NOMO-1 treated with DMSO at 0.1 percent for 48 hours (cell line): ENCODE measurements at regions not wholly inside any gene's neighbourhood (a gene's known extent, or its start where the extent isn't known, plus 50 kb on each side); places are given as distances from the start of the nearest gene placed in this dataset.

Experiments
- DNase-seq: peaks from one replicate; lab custom pipeline; 2025; ENCODE audit not compliant: unreplicated experiment; lab: John Stamatoyannopoulos, UW

DNA sequence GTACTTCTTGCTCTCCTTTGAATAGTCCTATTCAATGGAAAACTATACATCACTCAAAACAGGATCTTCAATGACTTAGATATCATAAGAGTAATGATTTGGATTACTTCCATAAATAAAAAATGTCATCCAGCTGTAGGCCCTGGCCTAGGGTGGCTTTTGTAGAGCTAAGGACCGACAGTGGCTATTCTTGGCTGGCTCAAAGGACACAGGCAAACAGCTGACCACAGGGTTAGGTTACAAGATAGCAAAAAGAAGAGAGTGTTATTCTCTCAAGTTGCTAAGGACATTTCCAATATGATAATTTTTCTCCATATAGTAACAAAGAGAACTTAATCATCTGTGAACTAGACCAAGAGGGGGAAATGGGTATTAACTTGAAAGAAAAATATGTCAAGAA is 495.1 kb downstream of the PLPP3 start:
- DNase-seq = no peak

DNA sequence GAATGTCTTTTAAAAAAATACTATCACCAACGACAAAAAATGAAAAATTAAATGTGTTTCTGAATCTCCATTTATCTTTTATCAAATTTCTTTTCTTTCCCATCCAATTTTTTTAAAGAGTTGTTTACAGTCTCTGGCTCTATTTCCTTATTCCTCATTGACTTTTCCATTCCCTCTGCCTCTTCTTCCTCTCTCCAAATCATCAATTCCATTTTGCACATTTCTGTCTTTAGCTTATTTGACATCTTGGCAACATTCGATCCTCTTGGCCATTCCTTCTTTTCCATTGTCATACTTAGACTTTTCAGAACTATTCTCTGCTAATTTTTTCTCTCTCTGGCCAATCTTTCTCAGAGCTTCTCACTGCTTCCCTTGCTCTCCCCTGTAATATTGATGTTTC is 497.6 kb downstream of the PLPP3 start:
- DNase-seq = no peak

DNA sequence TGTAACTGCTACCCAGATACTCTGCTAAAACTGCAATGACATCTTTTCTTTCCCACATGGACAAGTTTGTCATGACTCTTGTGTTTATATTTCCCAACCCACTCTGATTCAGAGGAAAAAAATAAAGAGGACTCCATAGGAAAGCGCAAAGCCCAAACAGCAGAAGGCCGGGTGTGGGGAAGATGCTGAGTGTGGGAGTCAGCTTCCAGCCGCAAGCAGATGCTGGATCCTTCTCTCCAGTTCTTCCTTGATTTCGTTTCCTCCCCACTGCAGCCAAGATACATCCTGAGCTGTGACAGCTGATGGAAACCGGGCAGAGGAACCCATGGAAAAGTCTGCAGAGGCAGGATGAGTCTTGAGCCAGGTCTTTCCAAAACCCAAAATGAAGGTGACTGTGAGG is 498.2 kb downstream of the PLPP3 start:
- DNase-seq = no peak

DNA sequence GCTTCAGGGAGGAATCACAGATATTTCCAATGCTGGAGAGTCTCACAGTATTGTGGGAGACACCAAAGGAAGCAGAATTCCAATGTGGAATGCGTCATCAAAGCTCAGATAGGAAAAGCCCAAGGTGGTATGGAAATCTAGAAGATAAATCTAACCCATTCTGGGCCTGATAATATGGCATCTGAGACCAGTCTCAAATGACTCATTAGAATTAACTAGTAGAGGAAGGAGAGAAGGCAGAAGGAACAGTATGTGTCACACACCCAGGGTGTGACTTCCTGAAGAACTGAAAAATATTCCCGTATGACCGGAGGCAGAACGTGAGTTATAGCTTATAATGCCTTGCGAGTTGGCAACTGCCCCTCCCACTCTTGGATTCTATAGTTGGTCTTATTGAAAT is 499.2 kb downstream of the PLPP3 start:
- DNase-seq = no peak

DNA sequence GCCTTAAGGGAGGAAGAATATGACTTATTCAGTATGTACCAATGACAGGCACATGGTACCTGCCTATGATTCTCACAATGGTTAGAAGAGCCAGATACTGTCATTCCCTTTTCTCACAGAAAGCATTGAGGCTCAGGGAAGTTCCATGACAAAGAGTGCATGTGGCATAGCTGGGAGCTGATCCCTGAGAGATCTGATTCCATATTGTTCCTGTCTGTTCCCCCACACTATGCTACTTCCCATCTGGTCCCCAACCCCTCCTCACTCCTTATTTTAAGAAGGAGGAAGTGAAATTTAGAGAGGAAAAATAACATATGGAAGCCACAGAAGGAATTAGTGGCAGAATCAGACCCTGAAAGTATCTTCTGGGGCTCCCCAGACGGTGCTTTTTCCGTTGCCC is 500.0 kb downstream of the PLPP3 start:
- no peak for DNase-seq

DNA sequence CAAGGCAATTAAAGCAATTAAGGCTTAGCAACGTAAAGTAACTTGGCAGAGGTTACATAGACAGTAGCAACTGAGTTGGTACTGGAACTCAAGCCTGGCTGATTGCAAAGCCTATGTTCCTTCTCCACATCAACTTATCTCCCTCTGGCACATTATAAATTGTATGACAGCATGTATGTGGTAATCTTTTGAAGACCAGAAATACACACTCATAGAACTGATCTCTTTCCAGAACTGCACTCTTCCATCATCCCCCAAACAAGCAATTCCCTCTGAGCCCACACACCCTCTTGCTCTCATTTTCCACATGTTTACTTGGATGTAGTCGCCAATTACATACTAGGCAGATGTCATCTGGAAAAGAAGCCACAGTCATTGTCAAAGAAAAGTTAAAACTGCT is 502.2 kb downstream of the PLPP3 start:
- no peak for DNase-seq

- DNase-seq = no peak
These were observed 505.2 kb downstream of the PLPP3 start for GRCh38 chr1:56074007-56074651.

DNA sequence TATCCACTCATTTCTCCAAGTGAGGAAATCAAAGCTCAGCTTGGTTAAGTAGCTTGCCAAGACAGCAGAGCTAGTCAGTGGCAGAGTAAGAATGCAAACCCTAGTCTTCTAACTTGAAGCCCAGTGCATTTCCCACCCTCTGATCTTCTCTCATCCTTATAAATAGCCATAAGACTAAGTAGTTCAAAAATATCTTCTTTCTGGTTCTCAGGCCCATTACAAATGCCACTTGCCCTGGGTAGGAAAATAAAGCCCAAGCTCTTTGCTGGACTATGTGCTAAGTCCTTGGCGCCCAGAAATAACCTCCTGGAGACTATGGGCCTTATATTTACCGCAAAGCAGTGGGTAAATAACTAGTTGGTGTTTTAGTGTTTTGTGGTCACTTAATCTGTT is 505.8 kb downstream of the PLPP3 start:
- DNase-seq = no peak

DNA sequence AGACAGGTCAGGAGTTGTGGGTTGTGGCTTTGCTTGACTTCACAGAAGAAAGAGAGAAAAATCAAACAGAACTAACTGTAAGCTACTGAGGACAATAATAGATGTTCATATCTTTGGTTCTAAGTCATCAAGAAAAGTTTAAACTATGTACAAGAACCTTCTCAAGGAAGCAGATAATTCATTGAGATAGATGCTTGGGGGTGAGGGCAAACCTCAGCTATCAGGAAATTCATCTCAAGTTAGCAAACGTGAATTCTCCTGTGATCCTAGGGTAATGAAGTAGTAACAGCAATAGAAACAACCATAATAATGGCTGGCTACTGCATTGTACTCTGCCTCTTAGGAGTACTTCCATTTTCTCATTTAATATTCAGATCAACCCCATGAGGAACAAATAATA is 506.2 kb downstream of the PLPP3 start:
- DNase-seq = no peak

- DNase-seq = no peak
These were observed 507.1 kb downstream of the PLPP3 start for GRCh38 chr1:56072310-56072709.

DNA sequence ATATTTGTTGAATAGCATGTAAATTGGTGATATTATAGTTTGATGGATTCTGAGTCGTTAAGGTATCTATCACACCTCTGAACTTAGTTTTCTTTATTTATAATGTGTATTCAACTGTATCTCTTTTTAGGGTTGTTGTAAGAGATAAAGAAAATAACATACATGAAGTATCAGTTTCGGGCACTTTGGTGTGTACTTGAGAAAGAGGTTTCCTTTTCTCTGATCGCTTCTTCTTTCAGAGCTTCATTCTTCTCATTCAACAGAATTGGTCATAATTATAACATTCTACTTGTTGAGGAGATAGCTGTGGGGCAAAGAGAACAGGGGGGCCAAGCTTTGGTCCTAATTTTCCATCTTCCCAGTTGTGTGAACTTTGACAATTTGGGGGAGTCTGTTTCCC is 508.0 kb downstream of the PLPP3 start:
- no peak for DNase-seq

- DNase-seq = no peak
These were observed 508.8 kb downstream of the PLPP3 start for GRCh38 chr1:56070601-56071000.

- no peak for DNase-seq
These were observed 509.5 kb downstream of the PLPP3 start for GRCh38 chr1:56069824-56070223.

DNA sequence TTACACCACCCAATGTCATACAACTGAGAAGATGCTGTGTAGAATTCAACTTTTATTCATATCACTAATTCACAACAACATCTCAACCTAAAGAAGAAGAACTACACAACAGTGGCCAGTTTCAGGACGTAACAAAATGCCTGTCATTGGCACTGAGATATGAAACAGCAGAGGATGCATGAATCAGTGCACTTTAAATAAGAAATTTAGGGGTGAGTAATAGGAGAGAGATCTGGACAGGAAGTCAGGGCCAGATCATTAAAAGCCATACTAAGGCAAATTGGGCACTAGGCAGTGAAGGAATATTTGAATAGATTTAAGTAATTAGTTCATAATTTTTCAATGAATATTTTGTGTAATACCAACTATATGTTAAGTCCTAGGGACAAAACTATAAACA is 510.5 kb downstream of the PLPP3 start:
- no peak for DNase-seq

DNA sequence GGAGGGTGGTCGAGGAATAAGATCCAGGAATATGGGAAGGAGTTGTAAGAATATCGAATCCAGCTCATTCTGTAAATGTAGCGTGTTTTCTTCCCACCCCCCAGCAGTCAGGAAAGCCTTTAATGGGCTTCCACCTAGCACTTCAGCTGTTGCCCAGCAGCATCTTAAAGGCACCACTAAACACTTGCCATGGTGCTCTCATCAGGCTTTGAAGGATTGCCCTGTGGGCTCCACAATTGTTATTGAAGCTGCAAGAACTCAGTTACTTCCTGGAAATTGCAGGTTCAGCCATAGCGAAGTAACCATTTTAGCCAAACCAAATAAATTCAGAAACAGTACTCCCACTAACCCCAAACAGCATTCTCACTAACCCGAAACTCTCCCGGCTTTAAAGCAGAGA is 511.2 kb downstream of the PLPP3 start:
- DNase-seq = no peak

DNA sequence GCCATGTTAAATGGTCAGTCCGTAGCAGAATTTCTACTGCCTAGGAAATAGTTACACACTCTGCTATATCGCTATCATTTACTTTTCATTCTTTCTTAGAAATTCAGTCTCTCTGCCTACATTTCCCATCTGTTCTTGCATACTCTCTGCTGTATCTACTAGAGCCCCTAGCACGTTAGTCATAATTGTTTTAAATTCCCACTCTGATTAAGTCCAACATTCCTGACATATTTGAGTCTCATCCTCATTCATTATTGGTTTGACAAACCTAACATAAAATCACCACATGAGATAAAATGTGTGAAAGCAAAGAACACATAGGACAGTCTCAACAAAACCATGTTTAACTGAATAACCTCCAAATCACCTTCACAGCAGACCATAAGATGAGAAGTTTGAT is 513.6 kb downstream of the PLPP3 start:
- DNase-seq = no peak

GRCh38 chr1:56064705-56065104 is 514.7 kb downstream of the PLPP3 start:
- DNase-seq = no peak

GRCh38 chr1:56063461-56063860 is 515.9 kb downstream of the PLPP3 start:
- no peak for DNase-seq

DNA sequence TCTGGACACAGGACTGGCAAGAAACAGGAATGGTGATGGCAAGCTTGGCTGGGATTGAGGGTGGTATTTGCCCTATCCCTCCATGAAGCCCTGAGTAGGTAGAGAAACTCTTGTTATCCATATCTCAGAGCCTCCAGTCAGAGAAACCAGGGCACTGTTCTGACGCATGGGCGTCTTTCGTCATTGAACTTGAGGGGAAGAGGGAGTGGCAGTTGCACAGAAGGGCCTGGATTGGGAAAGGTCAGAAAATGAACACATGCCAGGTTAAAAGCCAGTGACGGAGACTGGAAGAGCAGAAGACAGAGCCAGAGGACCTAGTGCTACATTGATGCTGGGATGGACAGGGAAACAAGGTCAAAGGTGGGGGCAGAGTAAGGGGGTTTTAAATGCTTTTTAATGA is 516.7 kb downstream of the PLPP3 start:
- no peak for DNase-seq

GRCh38 chr1:56061824-56062223 is 517.5 kb downstream of the PLPP3 start:
- peak; percentile 36 for DNase-seq

DNA sequence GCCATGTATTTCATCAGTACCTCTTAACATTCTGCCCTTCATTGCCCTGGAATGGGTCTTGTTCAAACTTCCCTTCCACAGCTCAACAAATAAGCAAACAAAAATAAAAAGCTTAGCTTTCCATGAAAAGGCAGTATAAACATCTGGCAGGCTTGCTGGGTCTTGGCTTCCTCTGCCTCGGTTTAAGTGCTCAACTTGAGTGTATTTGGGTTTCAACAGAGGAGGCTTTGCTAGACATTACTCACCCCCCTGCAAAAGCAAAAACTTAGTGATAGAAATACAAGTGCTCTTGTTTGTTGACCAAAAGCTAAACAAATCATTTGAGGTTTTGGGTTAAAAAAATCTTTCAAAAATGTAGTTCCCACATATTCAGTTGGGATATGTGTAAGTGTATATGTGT is 518.5 kb downstream of the PLPP3 start:
- no peak for DNase-seq

DNA sequence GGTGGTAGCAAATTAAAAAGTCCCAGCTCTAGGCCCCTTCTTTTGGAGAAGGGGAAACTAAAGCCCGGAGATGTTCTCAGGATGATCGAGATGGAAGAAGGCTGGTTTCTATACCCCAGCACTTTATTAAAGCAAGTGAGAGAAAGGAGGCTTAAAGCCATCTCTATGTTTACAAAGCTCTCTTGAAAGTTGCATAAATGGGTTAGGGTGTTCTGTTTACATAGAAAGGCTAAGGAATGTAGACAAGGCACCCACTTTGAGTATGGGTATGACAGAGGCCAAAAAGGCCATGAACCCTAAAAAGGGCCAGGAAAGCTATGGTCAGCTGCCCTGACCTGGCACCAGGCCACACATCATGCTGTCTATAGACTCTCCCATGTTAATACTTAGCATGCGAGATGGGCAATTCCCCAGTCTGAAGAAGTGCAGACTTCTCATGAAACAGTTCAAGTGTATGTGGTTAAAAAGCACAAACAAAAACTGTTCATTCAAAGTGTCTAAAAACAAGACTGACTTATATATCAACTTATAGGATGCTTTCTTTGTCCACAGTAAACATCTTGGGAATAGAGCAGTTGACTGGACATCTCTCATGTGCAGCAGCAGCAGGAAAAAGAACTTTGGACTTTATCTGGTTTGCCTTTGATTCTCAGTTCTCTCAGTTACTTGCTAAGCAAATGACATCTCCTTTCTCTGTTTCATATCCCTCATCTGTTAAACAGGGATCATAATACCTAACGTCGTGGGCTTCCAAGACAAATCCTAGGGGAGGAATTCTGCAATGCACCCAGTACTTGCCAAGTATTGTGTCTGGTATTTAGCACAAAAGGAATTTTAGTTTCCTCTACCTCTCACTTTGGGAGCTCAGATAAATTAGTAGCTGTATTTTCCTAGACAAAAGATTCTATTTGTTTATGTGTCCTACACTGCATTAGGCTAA is 521.6 kb downstream of the PLPP3 start:
- DNase-seq = no peak
